ENCODE measurements at regions not wholly inside any gene's neighbourhood (a gene's known extent, or its start where the extent isn't known, plus 50 kb on each side); places are given as distances from the start of the nearest gene placed in this dataset.
A peak's percentile ranks its signal among the peaks of the same experiment; 100 is the strongest.

DNA sequence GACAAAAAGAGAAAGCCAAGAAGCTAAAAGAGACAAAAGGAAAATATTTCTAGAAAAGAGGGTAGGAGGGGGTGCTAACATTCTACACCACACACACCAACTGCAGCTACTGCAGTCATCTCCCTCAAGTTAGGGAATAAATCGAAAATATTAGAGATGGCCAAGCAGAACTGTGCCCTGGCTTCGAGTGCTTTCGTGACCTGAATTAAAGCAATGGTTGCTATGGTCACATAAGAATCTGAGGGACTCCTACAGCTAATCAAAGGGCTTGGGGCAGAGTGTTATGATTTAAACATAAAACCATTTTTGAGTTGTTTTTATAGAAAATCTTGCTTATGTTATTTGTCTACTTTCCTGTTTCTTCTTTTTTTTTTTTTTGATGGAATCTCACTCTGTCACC is 159.6 kb upstream of the HNRNPA3 start:
- no peak for TF ChIP-seq NFIC (IDR thresholded peaks at IDR 0.05)
- no peak for TF ChIP-seq ZBTB7A (IDR thresholded peaks at IDR 0.05; ENCODE audit: low read depth)
- TF ChIP-seq, protein P1, sequence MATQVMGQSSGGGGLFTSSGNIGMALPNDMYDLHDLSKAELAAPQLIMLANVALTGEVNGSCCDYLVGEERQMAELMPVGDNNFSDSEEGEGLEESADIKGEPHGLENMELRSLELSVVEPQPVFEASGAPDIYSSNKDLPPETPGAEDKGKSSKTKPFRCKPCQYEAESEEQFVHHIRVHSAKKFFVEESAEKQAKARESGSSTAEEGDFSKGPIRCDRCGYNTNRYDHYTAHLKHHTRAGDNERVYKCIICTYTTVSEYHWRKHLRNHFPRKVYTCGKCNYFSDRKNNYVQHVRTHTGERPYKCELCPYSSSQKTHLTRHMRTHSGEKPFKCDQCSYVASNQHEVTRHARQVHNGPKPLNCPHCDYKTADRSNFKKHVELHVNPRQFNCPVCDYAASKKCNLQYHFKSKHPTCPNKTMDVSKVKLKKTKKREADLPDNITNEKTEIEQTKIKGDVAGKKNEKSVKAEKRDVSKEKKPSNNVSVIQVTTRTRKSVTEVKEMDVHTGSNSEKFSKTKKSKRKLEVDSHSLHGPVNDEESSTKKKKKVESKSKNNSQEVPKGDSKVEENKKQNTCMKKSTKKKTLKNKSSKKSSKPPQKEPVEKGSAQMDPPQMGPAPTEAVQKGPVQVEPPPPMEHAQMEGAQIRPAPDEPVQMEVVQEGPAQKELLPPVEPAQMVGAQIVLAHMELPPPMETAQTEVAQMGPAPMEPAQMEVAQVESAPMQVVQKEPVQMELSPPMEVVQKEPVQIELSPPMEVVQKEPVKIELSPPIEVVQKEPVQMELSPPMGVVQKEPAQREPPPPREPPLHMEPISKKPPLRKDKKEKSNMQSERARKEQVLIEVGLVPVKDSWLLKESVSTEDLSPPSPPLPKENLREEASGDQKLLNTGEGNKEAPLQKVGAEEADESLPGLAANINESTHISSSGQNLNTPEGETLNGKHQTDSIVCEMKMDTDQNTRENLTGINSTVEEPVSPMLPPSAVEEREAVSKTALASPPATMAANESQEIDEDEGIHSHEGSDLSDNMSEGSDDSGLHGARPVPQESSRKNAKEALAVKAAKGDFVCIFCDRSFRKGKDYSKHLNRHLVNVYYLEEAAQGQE (IDR thresholded peaks at IDR 0.05; ENCODE audit: low read depth) = no peak
- no peak for TF ChIP-seq YY1 (IDR thresholded peaks at IDR 0.05; ENCODE audit: low read depth)
- TF ChIP-seq, protein P2, sequence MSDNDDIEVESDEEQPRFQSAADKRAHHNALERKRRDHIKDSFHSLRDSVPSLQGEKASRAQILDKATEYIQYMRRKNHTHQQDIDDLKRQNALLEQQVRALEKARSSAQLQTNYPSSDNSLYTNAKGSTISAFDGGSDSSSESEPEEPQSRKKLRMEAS (IDR thresholded peaks at IDR 0.05) = no peak
- TF ChIP-seq TCF12 (IDR thresholded peaks at IDR 0.05; ENCODE audit: low read depth) = no peak
- no peak for TF ChIP-seq CREB1 (IDR thresholded peaks at IDR 0.05; ENCODE audit: low read depth)
- TF ChIP-seq EP300 (IDR thresholded peaks at IDR 0.05; ENCODE audit: borderline replicate concordance) = no peak

DNA sequence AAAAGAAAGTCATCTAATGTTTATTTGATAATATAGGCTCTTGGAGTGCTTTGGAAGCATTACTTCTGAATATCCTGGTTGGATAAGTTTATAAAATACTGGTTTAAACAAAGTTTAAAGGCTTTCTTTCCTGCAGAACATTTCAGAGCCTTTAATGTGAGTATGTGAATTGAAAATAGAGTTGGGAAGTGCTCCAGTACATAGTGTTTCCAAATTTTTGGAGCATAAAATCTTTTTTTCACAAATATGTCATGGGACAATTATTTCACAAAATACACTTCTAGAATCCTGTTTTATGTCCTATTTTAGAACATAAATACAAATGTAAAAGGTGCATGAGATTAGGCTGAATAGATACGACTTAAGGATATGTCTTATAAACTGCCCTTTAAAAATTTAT is 158.9 kb upstream of the HNRNPA3 start:
- no peak for TF ChIP-seq YY1 (IDR thresholded peaks at IDR 0.05; ENCODE audit: low read depth)
- TF ChIP-seq TAF1 (IDR thresholded peaks at IDR 0.05; ENCODE audit: low read depth) = no peak

DNA sequence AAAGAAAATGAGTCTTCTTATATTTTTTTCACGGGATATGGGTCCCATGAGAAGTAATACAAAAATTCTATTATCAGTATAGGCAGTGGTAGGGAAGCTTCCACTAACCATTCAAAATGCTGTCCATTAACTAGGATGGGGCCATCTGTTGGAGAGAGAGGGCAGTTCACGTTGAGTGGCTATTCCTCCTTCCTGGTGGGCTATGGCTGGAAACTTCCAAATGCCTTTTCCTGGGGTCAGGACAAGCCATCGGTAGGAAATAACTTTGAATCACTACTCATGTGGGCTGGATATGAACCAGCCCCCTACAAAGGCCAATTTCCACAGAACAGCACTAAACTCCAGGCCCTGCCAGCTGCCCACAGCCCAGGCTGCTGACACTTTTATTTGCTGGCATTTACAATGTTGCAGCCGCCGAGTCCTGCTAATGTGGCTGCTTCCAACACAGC is 156.1 kb upstream of the HNRNPA3 start:
- no peak for TF ChIP-seq EGR1 (IDR thresholded peaks at IDR 0.05)
- TF ChIP-seq RAD21 (IDR thresholded peaks at IDR 0.05; ENCODE audit: low read depth) = 0 out of 2 replicates have a peak, but pooled peaks have one; percentile 18

DNA sequence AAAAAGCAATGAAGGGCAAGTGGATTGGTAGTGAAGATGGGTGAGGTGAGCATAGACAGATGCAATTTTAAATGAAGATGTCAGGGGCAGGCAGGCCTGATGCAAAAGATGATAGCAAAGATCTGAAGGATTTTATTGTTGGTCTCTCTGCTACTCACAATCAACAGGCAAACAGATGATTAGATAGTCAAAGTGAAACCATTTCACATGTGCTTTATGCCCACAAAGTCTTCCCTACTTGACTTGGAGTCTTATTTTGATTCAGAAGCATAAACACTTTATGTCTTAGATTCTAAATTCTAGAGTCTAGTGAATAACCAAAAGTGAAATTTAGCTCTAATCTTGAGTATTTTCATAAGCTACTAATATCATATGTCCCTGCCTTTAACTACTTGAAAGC is 153.8 kb upstream of the HNRNPA3 start:
- TF ChIP-seq, protein P1 (IDR thresholded peaks at IDR 0.05; ENCODE audit: low read depth) = no peak
- TF ChIP-seq EP300 (IDR thresholded peaks at IDR 0.05; ENCODE audit: borderline replicate concordance) (no peak), ZBTB7A (IDR thresholded peaks at IDR 0.05; ENCODE audit: low read depth) (no peak), YY1 (IDR thresholded peaks at IDR 0.05; ENCODE audit: low read depth) (no peak), FOXM1 (IDR thresholded peaks at IDR 0.05; ENCODE audit: borderline replicate concordance, low read depth) (no peak), NFIC (IDR thresholded peaks at IDR 0.05) (no peak), TEAD4 (IDR thresholded peaks at IDR 0.05) (no peak), TAF1 (IDR thresholded peaks at IDR 0.05; ENCODE audit: low read depth) (no peak), EGR1 (IDR thresholded peaks at IDR 0.05) (no peak), CEBPB (IDR thresholded peaks at IDR 0.05) (no peak), RAD21 (IDR thresholded peaks at IDR 0.05; ENCODE audit: low read depth) (no peak), TCF12 (IDR thresholded peaks at IDR 0.05; ENCODE audit: low read depth) (no peak), CREB1 (IDR thresholded peaks at IDR 0.05; ENCODE audit: low read depth) (no peak)
- TF ChIP-seq, protein P3, sequence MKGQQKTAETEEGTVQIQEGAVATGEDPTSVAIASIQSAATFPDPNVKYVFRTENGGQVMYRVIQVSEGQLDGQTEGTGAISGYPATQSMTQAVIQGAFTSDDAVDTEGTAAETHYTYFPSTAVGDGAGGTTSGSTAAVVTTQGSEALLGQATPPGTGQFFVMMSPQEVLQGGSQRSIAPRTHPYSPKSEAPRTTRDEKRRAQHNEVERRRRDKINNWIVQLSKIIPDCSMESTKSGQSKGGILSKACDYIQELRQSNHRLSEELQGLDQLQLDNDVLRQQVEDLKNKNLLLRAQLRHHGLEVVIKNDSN (IDR thresholded peaks at IDR 0.05) = no peak
- TF ChIP-seq, protein P2 (IDR thresholded peaks at IDR 0.05) = no peak

DNA sequence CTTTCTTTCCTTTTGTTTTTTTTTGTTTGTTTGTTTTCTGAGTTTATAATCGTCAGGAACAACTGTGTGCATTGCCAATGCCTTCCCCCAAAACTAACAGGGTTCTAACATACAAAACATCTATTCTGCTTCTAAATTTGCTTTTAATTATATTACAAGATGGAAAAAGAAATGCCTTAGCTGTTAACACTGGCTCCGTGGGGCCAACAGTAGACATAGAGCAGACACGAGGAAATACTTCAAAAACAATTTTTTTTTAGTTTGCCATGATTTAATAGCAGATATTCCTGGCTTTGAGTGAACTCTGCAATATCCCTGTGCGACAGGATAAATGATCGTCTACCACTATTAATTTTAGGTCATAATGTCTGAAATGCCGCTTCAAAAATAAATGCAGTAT is 153.3 kb upstream of the HNRNPA3 start:
- no peak for TF ChIP-seq YY1 (IDR thresholded peaks at IDR 0.05; ENCODE audit: low read depth)
- TF ChIP-seq NFIC (IDR thresholded peaks at IDR 0.05) = no peak
- no peak for TF ChIP-seq EP300 (IDR thresholded peaks at IDR 0.05; ENCODE audit: borderline replicate concordance)
- TF ChIP-seq TAF1 (IDR thresholded peaks at IDR 0.05; ENCODE audit: low read depth) = no peak
- TF ChIP-seq CEBPB (IDR thresholded peaks at IDR 0.05) = no peak
- TF ChIP-seq CREB1 (IDR thresholded peaks at IDR 0.05; ENCODE audit: low read depth) = no peak
- TF ChIP-seq RAD21 (IDR thresholded peaks at IDR 0.05; ENCODE audit: low read depth) = no peak
- TF ChIP-seq TCF12 (IDR thresholded peaks at IDR 0.05; ENCODE audit: low read depth) = no peak
- TF ChIP-seq, protein P3 (IDR thresholded peaks at IDR 0.05) = no peak
- TF ChIP-seq ZBTB7A (IDR thresholded peaks at IDR 0.05; ENCODE audit: low read depth) = no peak
- no peak for TF ChIP-seq TEAD4 (IDR thresholded peaks at IDR 0.05)
- TF ChIP-seq FOXM1 (IDR thresholded peaks at IDR 0.05; ENCODE audit: borderline replicate concordance, low read depth) = no peak
- no peak for TF ChIP-seq EGR1 (IDR thresholded peaks at IDR 0.05)
- TF ChIP-seq, protein P1 (IDR thresholded peaks at IDR 0.05; ENCODE audit: low read depth) = no peak
- TF ChIP-seq, protein P2 (IDR thresholded peaks at IDR 0.05) = no peak
